Glomerular endothelial cell (primary cell): ENCODE measurements at regions not wholly inside any gene's neighbourhood (a gene's known extent, or its start where the extent isn't known, plus 50 kb on each side); places are given as distances from the start of the nearest gene placed in this dataset.

Experiments
- DNase-seq: peaks from one replicate; pipeline ENCODE4 v3.0.0-alpha.2; 2011; ENCODE audit warnings: low read depth, low spot score; ENCODE audit errors: extremely low read depth

GRCh38 chr10:29767968-29768367, 133.2 kb upstream of the SVIL start:
- no peak for DNase-seq

DNA sequence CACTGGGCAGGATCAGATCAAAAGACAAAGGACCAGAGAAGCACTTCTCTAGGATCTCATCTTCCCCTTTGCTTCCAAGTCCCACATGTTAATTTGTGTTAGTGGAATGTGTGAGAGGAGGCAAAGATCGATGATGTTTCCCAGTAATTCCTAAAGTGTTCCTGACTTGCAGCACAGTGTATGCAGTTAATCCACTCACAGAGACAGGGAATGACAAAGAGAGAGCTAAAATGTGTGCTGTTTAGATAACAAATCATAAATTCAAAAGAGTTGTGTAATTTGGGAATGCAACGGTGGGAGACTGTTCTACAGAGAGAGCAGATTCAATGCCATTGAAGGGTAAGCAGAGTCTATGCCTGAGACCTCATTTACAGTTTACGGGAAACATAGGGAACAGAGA, 132.0 kb upstream of the SVIL start:
- DNase-seq: no peak

DNA sequence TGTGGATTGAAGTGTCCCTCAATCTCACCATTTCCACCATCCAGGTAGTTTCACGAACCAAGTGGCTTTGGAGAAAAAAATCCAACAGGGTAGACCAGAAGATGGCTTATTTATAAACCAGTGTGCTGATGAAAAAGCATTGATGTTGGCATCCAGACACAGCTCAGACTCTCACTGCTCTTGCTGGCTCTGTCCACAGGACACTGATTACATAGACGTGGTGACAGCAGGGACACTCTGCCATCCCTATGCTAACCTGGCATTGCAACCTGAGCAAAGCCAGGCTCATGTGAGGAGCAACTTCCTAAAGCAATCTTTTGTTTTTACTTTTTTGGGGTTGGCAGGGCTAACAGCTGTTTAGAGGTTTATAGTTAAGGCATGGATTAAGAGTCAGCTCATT, 130.6 kb upstream of the SVIL start:
- no peak for DNase-seq

GRCh38 chr10:29763396-29763795, 128.6 kb upstream of the SVIL start:
- DNase-seq: no peak

DNA sequence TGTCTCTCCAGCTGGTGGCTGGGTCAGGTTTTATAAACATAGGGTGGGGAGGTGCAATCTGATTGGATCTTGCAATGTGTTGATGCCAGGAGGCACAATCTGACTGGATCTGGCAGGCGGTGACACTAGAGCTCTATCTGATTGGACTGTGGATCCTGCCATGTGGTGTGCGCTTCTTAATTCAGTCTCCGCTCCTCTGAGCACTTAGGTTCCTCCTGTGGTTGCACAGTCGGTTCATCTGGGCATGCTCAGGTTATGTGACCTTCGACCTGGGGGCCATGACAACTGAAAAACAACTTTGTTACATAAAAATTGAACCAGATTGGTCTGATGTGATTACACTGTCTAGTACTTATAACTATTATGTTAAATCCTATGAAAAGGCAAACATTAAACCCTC, 127.1 kb upstream of the SVIL start:
- no peak for DNase-seq

- DNase-seq: no peak
These were observed 125.5 kb upstream of the SVIL start for GRCh38 chr10:29760138-29760900.

DNA sequence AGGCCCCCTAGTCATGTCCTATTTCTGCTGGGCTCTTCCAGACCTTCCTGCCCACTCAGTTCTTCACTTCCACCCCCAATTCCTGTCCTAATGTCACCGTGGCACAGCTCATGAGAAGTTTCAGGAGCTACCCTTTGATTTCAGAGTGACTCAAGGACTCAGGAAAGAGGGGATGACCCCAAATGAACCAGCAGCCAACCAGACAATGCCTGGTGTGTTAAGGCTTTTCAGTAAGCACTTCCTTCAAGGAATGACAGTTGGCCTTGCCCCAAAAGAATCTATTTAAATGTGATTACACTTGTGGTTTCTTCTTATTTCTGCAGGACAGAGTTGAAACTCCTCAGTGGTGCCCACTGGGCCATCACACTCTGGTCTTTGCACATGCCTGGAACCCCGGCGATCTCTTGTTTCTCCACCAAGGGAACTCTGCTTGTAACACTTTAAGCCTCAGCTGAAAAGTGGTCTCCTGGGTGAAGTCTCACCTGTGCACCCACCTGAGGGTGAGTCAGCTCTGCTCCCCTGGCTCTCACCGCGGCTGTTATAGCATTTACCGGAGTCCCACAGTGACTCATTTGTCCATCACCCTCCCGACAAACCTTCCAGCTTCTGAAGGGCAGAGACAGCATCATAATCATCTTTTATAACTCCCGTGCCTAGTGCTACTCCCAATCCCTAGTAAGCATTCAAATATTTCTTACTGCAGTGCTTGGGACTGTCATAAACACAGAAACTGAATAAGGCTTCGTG, 123.0 kb upstream of the SVIL start:
- no peak for DNase-seq

- no peak for DNase-seq
These were observed 121.7 kb upstream of the SVIL start for GRCh38 chr10:29756451-29756850.

DNA sequence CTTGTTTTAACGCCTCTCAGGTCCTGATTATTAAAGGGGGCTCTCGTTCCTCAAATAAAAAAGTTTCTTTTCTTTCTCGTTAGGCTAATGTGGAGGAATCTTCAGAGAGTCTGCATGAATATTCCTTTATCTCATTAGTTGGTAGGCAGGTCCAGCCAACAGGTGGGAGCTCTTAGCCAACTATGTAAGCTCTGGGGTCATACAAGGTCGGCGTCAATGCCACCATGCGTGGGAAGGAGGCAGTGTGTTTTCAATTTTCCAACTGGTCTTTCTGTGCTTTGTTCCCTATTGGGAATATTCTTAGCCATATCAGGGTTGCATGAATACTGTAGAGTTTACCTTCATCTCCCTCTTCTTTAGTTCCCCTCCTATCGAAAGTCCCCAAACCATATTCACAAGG, 118.5 kb upstream of the SVIL start:
- no peak for DNase-seq

DNA sequence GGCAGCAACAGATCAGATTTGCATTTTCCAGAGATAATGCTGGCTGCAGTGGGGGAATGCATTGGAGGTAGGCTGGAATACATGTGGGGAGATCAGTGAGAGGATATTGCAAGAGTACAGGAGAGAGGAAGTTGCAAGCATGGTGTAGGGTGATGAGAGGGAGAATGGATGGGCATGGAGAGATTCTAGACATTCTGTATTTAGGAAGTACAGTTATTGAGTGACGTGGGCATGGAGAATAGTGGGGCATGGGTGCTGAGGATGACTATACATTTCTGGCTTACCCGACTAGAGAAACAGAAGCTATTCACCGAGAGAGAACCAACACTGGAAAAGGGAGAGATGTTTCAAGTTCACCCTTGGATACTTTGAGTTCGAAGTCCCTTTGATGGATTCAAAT, 116.9 kb upstream of the SVIL start:
- no peak for DNase-seq

DNA sequence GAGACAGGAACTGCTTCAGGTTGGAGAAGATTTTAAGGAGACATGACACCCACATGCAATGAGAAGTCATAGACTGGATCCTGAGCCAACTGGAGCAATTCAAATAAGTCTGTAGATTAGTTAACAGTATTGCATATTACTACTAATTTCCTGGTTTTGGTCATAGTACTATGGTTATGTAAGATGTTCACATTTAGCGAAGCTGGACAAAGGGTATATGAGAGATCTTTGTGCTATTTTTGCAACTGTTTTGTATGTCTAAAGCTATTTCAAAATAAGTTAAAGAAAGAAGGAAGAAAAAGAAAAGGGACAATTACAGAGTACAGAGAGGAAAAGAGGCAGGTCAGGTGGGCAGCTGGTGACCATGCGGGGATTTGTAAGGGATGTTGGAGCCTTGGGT, 116.5 kb upstream of the SVIL start:
- no peak for DNase-seq

DNA sequence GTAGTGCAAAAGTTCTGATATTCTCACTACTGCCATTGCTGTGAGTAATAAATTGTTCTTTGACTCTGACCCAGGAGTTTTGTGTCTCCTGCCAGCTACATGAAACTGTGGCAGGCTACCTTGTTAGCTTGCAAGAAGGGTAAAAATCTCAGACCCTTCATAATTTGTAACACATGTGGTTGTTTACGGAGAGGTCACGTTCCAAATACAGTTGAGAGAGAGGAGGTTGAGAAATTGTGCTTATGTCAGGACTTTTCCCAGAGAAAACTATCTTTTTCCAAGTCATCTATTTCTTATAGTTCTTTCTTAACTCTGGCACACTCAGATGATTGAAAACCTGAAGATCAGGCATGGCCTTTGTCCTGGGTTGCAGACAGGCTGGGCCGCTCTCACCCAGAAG, 114.4 kb upstream of the SVIL start:
- no peak for DNase-seq

- DNase-seq: no peak
These were observed 113.4 kb upstream of the SVIL start for GRCh38 chr10:29748109-29748650.

DNA sequence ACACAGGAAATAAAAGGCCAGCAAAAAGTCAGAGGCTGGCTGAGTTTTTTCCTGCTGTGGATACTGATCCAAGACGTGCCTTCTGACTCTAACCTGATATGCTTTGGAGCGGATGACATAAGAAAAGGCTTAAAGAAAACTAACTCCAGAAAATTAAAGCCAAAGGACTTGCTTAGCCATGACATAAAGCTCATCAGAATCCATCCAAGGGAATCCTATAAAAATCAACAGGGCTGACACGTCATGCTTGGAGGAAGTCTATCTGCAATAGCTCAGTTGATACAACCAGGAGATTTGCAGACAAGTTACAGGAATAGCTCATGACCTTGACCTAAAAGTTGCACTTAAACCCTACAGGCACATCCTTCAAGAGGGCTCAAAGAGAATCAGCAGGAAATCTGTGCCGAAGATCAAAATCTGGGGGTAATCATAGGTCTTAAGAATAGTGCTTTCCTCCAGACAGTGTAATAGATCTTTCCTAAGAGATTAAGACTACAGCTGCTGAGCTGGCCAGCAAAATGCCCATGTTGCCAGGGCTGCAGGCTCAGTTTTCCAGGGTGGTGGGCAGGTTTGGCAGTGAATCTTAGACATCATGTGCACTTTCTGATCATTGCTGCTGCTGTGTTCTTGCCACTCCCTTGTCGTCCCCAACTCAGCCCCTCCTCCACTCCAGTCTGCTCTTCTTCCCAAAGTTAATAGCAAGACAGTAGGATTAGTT, 111.5 kb upstream of the SVIL start:
- DNase-seq: peak; percentile 55

DNA sequence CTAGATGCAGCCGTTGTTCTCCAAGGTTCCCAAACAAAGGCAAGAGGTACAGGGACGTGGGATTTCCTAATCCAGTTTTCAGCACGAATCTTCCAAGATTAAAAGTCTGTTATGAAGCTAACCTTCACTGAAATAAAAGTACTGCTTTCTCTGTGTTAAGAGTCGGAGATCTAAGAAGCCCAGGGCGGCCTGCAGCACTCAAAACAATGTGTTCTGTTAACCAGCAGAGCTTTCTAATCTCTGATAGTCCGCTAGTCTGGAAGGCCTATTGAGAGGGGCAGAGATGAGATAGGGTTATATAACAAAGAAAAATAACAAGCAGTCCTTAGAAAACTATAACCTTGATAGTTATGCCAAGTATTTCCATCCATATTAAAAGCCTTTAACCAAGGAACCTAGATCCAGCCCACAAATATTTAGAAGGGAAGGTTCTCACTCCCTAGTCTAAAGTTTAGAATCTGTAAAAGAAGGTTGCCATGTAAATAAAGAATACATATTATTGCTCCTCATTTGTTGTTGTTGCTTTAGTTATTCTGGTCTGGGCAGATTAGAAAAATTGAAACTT, 106.3 kb upstream of the SVIL start:
- no peak for DNase-seq

DNA sequence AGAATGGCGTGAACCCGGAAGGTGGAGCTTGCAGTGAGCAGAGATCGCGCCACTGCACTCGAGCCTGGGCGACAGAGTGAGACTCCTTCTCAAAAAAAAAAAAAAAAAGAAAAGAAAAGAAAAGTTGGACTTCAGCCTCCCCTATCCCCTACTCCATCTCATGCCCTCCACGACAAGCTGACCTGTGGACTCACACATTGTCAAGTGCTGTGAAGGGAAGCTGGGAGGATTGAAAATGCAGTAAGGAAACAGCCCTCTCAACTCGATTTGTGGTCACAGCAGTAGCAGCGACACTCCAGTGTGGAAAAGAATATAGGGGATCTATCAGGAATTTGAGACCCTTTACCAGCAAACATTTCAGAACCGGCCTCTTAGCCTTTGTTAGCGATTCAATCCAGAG, 103.6 kb upstream of the SVIL start:
- no peak for DNase-seq

DNA sequence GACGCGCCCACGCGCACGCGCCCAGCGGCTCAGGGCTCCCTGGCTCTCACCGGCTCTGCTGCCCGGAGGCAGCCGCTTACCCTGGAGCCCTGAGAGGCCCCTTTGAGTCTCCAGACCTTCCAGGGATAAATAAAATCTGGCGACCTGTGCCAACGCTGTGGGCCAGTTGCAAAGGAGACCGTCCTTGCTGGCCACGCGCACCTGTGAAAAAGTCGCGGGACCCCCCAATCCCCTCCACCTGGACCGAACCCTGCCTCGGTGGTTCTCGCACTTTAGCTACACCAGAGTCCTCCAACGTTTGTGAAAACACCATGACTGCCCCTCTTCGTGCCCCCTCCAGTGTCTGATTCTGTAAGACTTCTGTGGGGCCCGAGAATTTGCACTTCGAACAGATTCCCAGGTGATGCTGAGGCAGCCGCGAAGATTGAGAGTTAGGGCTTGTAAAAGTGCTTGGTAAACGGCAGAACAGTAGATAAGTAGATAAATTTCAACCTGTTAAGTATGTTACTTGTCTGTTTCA, 102.4 kb upstream of the SVIL start:
- DNase-seq: no peak

- DNase-seq: no peak
These were observed 101.7 kb upstream of the SVIL start for GRCh38 chr10:29736366-29737073.

DNA sequence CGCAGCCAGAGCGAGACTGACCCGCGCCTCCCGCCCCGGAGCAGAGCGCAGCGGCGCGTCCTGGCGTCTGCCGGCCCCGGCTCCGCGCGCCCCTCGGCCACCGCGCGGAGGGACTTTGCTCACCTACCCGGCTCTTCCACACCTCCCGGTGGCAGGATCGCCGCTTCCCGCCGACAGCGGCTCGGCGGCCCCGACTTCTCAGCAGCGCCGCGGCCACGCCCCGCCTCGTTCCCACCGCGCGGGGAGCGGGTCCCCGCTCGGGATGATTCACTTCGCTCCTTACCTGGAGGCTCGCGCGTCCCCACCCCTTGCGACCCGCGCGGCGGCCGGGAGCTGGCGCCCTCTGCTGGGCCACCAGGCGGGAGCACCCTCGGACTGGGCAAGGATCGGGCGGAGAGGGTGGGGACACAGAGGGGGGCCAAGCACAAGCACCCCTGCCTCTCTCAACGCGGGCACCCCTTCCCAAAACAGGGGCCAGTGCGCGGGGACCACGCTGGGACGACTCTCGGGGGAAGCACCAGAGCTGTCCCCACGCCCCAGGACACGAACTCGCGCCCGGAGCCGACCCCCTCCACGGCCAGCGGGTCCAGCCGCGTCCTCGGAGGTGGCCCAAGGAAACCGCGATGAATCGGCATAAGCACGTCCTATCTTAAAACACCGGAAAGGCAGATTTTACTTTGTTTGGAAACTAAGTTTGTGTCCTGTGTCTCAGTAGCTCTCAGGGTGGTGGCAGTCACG, 101.0 kb upstream of the SVIL start:
- no peak for DNase-seq
